GM18507 (cell line): ENCODE measurements at regions not wholly inside any gene's neighbourhood (a gene's known extent, or its start where the extent isn't known, plus 50 kb on each side); places are given as distances from the start of the nearest gene placed in this dataset.

Experiments
- DNase-seq: peaks from one replicate; pipeline ENCODE4 v3.0.0; 2011; ENCODE audit warnings: low read depth; ENCODE audit not compliant: insufficient read length; ENCODE audit errors: extremely low spot score
- FAIRE-seq: peaks from 2 replicates; lab custom pipeline; 2011; peaks lifted over from hg19 to GRCh38; lab: Jason Lieb, UNC

DNA sequence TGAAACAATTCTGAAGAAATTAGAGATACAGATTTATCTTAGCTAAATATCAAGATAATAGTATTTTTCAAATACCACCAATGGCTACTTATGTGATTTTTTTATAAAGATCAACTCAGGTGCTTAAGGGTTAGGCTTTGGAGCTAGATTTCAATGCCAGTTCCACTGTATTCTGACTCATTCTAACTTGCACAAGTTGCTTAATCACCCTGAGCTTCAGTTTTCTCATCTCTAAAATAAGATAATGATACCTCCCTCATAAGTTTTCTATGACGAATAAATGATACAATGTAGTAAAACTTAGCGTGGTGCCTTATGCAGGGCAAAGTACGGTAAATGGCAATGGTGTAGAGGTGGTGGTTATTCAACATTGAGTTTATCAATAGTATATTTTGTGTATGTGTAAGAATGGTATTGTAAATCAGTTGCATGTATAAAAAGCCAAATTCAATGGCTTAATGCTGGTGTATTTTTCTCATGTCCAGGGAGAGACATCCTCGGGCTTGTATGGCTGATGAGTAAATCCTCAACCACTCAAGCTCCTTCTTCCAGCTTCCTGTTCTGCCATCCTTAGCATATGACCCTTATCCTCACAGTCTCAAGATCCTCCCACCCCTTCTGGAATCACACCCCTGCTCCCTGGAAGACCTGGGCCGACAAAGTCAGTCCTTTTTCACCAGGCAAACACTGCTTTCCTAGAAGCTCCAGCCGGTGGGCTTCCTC is 505.9 kb upstream of the CFAP20DC start:
- FAIRE-seq = no peak

DNA sequence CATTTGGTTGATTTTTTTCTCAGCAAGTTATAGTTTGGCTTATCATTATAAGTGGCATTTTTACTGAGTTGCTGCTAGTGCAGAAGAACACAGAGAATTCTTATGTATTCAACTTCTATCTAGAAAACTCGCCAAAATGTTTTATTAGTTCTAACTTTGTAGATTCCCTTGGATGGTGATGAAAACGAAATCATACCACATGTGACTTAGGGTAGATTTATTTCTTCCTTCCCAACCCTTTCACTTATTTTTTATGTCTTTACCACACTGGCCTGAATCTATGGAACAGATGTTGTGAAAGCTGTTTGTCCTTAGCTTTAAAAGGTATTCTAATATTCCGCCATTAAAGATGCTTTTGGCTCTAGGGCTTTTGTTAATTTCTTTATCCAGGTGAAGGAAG is 503.3 kb upstream of the CFAP20DC start:
- DNase-seq (no peak), FAIRE-seq (no peak)

More for the DNA sequence above, 505.9 kb upstream of the CFAP20DC start:
- no peak for DNase-seq

DNA sequence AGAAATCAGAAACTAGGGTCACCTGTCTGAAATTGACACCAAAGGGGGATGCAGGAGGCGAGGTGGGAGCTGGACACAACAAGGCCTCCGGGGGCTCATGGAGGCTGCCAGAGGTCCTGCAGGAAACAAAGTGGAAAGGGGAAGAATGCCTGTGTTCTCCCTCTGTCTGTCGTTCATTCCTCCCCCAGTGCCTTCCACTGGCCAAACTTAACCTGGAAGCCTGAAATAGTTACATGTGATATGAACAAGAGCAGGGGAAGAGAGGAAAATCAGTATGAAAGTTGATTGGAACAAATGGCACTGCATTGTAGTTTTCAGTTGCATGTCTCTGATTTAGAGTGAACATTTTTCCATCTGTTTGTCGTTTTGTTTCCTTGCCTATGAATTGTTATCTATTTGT is 502.0 kb upstream of the CFAP20DC start:
- FAIRE-seq (no peak), DNase-seq (no peak)

DNA sequence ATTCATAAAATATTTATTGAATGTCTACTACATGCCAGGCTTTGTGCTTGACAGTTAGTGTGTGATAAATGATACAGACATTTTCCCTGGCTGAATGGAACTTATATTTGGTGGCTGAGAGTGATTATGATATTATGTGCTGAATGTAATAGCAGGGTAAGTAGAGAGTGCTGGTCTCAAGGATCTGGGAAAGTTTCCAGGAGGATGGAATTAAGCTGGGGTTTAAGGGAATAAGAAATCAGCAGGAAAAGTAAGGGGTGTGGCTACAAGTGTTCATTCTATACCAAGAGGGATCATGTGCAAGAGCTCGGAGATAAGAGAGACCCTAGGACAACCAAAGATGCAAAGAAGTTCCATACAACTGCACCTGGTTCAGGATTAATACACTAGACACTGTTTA is 500.1 kb upstream of the CFAP20DC start:
- FAIRE-seq (no peak), DNase-seq (no peak)

DNA sequence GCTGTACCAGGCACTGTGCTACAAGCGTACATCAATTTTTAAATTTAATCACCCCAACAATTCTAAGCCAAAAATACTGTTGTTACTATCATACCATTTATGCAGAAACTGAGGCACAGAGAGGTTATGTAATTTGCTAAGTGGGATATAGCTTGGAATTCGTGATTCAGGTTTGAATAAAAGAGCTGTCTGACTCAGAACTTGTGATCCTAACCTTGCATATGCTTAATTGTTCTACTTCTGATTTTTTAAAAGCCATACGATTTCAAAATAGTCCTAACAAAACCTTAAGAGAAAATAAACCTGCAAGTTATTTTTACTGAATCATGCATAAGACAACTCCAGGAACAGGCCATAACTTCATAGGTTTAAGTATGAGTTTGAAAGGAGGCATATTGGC is 498.0 kb upstream of the CFAP20DC start:
- no peak for DNase-seq
- FAIRE-seq = no peak

DNA sequence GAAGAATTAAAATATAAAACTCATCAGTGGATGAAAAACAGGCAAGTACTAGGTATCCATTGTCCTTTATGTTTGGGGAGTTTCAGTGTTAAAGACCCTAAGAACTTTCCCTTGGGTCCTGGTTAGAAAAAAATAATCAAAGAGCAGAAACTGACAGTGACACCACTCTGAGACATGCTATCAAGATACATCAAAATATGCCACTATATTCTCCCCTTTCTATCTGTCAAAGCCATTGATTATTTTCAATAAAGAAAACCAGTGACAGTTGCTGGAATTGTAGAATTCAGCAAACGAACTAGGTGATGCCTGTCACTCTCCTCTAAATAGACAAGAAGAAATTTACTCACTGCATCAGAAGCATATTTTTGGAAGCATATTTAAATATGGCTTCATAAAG is 496.7 kb upstream of the CFAP20DC start:
- DNase-seq (no peak), FAIRE-seq (no peak)

DNA sequence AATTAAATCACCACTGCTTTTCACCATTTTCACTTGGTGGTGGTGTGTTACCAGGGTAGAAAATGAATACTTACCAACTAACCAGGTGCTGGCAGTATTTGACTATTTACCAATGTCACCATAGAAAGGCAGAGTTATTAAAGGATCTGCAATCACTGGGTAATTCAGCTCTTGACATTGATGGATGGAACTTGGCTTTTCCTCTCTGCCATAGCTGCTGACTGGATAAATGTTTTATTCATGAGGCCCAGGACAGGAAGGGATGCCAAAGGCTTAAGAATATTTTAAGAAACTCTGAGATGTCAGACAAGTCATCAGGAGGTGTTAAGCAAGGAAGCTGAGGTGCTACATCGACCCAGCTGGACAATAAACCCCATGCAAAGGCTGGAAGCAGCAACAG is 495.5 kb upstream of the CFAP20DC start:
- no peak for DNase-seq
- FAIRE-seq = no peak

DNA sequence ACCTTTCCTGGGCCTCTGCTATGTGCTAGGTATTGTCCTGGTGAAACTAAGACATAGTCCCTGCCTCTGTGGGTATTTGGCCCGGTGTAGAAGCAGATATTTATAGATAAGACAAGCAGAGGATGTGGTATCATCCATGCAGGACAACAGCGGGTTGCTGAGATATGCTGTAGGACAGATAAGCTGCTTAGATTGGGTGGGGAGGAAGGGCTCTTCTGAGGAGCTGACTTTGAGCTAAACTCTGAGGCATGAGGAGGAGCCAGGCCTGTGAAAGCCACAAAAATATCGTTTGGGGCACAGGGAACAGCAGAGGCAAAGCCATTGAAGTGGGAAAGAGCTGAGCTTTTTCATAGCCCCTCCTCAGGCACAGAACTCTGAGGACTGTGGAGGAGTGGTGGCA is 492.5 kb upstream of the CFAP20DC start:
- DNase-seq (no peak), FAIRE-seq (no peak)

DNA sequence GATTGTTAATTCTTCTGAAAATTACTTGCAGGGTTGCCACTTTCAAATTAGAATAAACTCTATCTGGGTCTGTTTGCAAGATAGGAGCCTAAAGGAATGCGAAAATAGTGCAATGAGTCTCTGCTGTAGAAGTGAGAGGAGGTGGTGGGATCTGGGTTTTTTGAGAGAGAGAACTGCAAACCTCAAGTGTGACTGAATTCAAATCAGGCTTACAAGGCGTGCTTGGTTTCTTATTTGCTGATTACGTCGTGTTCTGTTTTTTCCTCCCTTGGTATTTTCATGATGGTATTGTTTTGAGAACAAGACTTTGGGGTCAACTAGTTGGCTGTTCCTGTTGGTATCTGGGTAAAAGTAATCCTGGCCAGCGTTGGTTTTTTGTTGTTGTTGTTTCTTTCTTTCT is 490.9 kb upstream of the CFAP20DC start:
- FAIRE-seq = peak; percentile 87

DNA sequence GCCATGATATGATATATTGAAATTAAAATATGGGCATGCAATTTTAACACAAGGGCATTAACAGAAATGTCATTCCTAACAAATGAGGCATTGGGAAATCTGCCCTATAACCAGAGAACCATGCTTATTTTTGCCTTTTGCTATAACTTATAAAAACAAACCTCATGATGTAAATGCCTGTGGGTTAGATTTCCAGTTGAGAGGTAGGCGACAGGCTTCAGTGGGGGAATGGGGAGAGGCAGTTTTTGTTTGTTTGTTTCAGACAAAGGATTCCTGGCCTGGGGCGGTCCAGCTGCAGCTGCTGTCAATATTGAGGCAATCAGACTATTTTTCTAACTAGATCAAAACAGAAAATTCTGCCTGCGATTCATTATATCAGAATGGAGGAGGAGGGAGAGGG is 490.4 kb upstream of the CFAP20DC start:
- FAIRE-seq (no peak), DNase-seq (no peak)

More for the DNA sequence above, 490.9 kb upstream of the CFAP20DC start:
- DNase-seq = no peak

DNA sequence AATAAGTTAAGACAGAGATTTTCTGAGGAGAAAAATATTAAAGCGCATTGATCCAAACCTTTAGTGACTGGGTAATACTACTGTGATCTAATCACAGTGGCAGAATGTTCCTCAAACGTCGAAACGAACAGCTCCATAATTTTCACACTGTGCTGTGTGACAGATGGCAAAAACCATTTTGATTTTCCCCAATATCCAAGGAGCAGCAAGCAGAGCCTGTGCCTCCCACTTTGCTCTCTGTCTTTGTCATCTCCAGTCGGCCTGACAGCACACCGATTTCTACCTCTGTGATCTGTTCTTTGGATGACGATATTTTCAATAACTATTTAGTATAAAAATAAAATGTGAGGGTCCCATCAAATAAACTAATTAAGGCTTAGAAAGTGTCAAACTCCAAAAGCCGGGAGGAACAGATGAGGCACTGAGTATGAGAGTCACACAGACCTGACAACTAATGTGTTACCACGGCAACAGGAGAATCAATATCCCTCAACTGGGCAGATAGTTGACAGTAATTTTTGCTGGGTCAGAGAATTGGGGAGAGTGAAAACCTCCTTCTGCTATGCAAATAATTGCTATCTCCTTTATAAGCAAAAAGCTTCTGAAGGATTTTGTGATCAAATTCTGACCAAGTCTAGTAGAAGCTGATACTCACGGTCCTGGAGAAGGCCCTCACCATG is 489.1 kb upstream of the CFAP20DC start:
- FAIRE-seq (no peak), DNase-seq (no peak)

DNA sequence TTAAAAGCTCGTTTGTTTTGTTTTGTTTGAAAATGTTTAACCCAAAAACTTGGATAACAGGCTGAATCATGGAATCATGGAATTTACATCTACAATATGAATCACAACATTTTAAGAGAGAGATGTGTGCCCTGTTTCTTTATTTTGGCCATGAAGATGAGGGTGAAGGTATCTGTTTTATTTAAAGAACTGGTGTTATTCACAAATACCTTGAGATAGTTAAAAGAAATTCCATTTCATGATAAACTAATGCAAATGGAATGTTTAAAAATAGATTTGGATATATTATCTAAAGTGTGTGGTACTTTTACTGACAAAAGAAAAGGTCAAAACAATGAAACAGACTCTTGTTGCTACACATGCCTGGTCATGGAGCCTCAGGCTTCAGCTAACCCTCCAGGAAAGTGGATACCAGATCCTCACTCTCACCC is 486.0 kb upstream of the CFAP20DC start:
- DNase-seq = no peak
- no peak for FAIRE-seq

DNA sequence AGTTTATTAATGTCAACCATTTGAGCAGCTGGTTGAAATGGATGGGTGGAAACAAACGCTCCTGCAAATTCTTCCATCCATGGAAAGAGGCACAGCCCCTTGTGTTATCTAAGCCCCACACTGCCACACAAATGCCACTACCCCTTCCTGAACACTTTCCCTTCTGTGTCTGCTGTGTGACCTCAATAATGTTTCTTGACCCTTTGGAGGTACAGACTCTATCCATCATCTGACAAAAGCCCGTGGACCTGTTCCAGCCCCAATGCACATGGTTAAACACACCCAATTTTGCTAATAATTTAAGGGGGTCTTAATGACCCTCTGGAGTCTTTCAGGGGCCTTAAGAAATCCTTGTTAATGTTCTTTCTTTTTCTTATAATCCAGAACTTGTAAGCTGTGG is 482.2 kb upstream of the CFAP20DC start:
- FAIRE-seq (no peak), DNase-seq (no peak)

DNA sequence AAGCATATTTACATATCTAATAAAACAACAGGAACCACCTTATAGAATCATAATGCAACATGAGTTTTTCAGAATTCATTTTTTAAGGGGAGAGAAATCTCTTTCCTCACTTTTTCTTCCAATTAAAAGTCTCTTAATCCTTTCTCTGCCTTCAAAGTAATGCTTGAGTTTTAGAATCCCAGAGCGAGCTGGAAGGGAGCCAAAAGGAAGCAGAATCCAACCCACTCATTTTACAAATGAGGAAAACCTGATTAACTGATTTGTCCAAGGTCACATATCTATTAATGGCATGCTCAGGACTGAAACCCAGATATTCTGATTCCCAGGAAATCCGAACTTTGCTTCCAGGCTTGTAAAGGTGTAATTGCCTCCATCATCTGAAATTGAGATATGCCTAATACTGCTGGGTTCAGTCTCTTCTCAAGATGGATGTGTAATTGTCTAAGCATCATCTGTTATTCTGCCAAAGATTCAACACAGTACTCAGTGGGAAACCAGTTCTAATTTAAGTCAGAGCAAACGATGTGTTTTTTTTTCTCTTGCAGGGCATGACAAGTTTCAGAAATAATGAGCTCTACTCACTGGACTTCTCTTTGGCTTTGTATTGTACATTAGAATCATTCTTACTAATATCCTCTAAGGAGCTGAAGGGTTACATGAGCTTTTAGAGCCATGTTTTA is 481.4 kb upstream of the CFAP20DC start:
- FAIRE-seq (peak; percentile 18), DNase-seq (no peak)

DNA sequence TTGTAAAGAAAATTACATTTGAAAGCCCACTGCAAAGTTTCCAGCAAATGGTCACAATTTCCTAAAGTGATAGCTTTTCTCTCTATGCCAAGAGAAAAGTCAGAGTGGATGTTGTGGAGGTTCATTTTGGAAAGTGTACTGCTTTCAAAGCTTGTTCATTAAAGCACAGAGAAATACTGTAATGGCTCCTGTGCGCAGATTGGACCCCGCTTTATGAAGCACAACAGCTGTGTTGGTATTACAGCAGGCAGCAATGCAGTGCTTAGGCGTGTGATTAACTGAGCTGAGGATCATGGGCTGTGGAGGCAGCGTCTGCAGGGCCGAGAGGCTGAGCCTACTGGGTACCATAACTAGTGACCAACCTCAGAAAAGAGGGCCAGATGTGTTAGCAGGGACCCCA is 478.4 kb upstream of the CFAP20DC start:
- no peak for FAIRE-seq
- DNase-seq = no peak

DNA sequence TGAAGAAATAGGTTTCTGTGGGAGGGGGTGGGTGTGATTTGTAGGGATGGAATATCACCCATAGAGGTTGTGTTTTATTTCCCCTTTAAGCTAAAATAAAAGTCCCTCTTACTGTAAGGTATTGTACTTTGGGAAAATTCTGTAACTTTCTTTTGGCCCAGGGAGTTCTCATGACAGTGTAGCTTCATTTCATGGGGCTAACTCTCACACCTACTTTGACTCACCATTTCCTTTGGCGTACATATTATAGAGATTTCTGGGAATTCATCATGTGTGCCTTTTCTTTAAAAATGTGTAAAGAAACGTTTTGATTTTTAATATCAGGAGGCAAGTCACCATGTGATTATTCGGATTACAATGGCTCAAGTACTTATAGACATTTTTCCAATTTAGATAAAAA is 477.7 kb upstream of the CFAP20DC start:
- no peak for FAIRE-seq
- DNase-seq = no peak

DNA sequence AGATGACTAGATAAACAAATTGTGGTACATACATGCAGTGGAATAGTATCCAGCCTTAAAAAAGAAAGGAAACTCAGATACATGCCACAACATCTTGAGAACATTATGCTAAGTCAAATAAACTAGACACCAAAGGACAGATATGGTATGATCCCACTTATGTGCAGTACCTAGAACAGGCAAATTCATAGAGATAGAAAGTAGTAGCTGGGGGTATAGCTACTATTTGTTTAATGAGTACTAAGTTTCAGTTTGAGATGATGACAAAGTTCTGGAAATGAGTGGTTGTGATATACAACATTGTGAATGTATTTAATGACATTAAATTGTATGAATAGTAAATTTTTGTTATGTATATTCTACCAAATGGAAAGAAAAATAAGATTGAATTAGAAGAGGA is 477.2 kb upstream of the CFAP20DC start:
- FAIRE-seq (no peak), DNase-seq (no peak)

DNA sequence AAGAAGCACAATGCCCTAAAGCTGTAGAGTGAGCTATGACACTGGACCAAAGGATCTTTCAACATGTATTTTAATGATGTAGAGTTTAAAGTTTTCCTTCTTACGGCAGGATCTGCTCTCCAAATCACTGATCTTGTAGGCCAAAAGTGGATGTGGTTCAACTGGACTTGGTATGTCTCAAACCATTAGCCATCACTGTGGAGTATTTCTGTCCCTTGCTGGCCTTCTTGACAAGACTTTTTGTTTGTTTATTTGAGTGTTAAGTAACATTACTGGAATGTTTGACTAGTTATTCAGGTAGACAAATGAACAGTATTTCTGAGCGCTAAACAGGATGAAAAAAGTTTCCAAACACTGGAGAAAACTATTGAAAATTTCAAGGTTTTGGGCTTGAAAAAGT is 472.7 kb upstream of the CFAP20DC start:
- FAIRE-seq (no peak), DNase-seq (no peak)

DNA sequence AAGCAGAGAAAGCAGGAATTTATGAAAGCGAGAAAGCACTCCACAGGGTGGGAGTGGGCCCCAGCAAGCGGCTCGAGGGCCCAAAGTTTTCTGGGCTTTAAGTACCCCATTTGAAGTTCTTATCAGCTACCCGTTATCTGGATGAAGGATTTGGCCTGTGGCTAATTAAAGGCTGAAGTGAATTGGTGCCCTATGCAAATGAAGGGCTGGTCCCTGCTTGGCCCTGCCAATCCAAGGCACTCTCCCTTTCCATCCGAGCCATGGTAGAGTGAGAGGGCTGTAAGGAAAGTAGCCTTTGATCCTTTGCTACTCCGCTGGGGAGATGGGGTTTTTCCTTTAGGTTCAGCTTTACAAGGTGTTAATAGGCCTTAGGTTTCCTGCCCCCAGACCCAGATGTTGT is 469.3 kb upstream of the CFAP20DC start:
- FAIRE-seq (no peak), DNase-seq (no peak)

DNA sequence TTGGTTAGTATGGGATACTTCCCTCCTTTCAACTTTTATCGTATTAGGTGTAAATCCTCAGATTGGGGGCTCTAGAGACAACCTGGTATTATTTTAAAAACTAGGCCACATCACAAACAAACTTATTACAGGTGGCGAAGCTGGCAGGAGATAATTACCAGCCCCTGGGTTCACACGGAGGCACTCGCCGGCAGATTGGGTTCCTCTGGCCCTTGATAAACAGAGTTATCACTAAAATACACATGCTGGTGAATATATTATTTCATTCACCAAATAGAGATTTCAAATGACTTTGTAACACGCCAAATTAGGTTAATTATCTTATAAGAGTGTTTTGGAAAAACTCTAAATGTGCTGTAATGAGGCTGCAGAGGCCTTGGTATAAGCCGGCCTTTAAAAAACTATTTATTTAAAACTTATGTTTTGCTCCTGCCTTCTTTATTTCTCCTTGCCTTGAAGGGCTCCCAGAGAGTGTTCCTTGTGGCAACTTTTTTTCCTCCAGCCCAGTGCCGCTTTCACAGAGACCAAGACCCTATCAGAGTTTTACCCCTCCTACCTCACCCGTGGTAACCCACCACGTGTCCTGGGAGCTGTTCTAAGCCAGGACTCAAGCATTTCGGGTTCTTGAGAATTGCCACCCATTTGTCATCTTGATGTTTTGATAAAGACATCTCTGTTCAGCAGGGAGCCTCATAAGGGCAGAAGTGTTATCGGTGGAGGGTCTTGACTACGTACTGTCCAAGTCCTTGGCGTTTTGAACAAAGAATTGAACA is 468.6 kb upstream of the CFAP20DC start:
- DNase-seq (no peak), FAIRE-seq (no peak)
